Glutamatergic neuron (in vitro differentiated cells): ENCODE measurements at regions not wholly inside any gene's neighbourhood (a gene's known extent, or its start where the extent isn't known, plus 50 kb on each side); places are given as distances from the start of the nearest gene placed in this dataset.
A peak's percentile ranks its signal among the peaks of the same experiment; 100 is the strongest.
"Not testable (repeated sequence)": the region's sequence is repeated elsewhere in the genome, so short reads cannot be mapped to it uniquely, and the experiment has no call there.

Experiments used
- DNase-seq: peaks from one replicate; pipeline ENCODE4 v3.0.0; 2022
- H3K27ac Mint-ChIP-seq: one replicate; pipeline ENCODE4 v1.8.0; 2020; ENCODE audit warnings: mild to moderate bottlenecking, mixed read lengths, inconsistent platforms; ENCODE audit not compliant: unreplicated experiment
- H3K27me3 Mint-ChIP-seq: one replicate; pipeline ENCODE4 v1.8.0; 2020; ENCODE audit warnings: mild to moderate bottlenecking, moderate library complexity, mixed read lengths, inconsistent platforms; ENCODE audit not compliant: unreplicated experiment
- H3K36me3 Mint-ChIP-seq: one replicate; pipeline ENCODE4 v1.8.0; 2020; ENCODE audit warnings: mild to moderate bottlenecking, mixed read lengths, inconsistent platforms; ENCODE audit not compliant: unreplicated experiment
- H3K4me1 Mint-ChIP-seq: one replicate; pipeline ENCODE4 v1.8.0; 2020; ENCODE audit warnings: mild to moderate bottlenecking, low read depth, mixed read lengths, inconsistent platforms; ENCODE audit not compliant: unreplicated experiment
- H3K4me3 Mint-ChIP-seq: one replicate; pipeline ENCODE4 v1.8.0; 2020; ENCODE audit warnings: mild to moderate bottlenecking, mixed read lengths, inconsistent platforms; ENCODE audit not compliant: unreplicated experiment
- H3K9me3 Mint-ChIP-seq: one replicate; pipeline ENCODE4 v1.8.0; 2020; ENCODE audit warnings: mild to moderate bottlenecking, moderate library complexity, mixed read lengths, inconsistent platforms; ENCODE audit not compliant: unreplicated experiment
- CTCF ChIP-seq: fragments of 200-600 bp; sonication (generic); IDR thresholded peaks from one replicate; pipeline ENCODE4 v1.5.0; 2021; ENCODE audit not compliant: partially characterized antibody, unreplicated experiment

GRCh38 chr14:51462706-51463105, 189.0 kb upstream of the FRMD6 start:
- DNase-seq, result no peak
- Mint-ChIP-seq H3K4me3 (no peak overlapping the region), H3K27me3 (peaks cover 2% of the 10 kb centered on the region), H3K27ac (no peak overlapping the region), H3K9me3 (no peaks in the 10 kb centered on the region), H3K4me1 (peaks cover 2% of the 10 kb centered on the region), H3K36me3 (no peaks in the 10 kb centered on the region)
- no peak for TF ChIP-seq CTCF

- Mint-ChIP-seq H3K36me3 (no peaks in the 10 kb centered on the region), H3K4me3 (no peak overlapping the region), H3K9me3 (no peaks in the 10 kb centered on the region), H3K27ac (no peak overlapping the region), H3K4me1 (peaks cover 2% of the 10 kb centered on the region), H3K27me3 (peaks cover 2% of the 10 kb centered on the region)
- TF ChIP-seq CTCF, result no peak
- no peak for DNase-seq
Observed at GRCh38 chr14:51463461-51463860, 188.2 kb upstream of the FRMD6 start.

- no peak for TF ChIP-seq CTCF
- DNase-seq, result no peak
- Mint-ChIP-seq H3K9me3 (no peaks in the 10 kb centered on the region), H3K4me3 (no peak overlapping the region), H3K27ac (no peak overlapping the region), H3K4me1 (no peaks in the 10 kb centered on the region), H3K27me3 (peaks cover 2% of the 10 kb centered on the region), H3K36me3 (no peaks in the 10 kb centered on the region)
Observed at GRCh38 chr14:51464411-51464810, 187.3 kb upstream of the FRMD6 start.

- TF ChIP-seq CTCF, result no peak
- H3K27ac Mint-ChIP-seq, result no peak overlapping the region
- H3K4me3 Mint-ChIP-seq, result no peak overlapping the region
- peaks cover 2% of the 10 kb centered on the region for H3K9me3 Mint-ChIP-seq
- H3K27me3 Mint-ChIP-seq, result peaks cover 2% of the 10 kb centered on the region
- no peaks in the 10 kb centered on the region for H3K36me3 Mint-ChIP-seq
- DNase-seq, result no peak
- no peaks in the 10 kb centered on the region for H3K4me1 Mint-ChIP-seq
Observed at GRCh38 chr14:51465486-51465885, 186.2 kb upstream of the FRMD6 start.

- H3K27ac Mint-ChIP-seq, result peak overlapping the region; percentile 68
- not testable (repeated sequence) for DNase-seq, H3K36me3 Mint-ChIP-seq, H3K4me3 Mint-ChIP-seq, H3K27me3 Mint-ChIP-seq, H3K4me1 Mint-ChIP-seq, H3K9me3 Mint-ChIP-seq
Observed at GRCh38 chr14:51467392-51467791, 184.3 kb upstream of the FRMD6 start.

GRCh38 chr14:51468523-51468922, 183.2 kb upstream of the FRMD6 start:
- no peak overlapping the region for H3K4me3 Mint-ChIP-seq
- peaks cover 2% of the 10 kb centered on the region for H3K9me3 Mint-ChIP-seq
- no peak for TF ChIP-seq CTCF
- H3K36me3 Mint-ChIP-seq, result no peaks in the 10 kb centered on the region
- no peaks in the 10 kb centered on the region for H3K4me1 Mint-ChIP-seq
- no peak for DNase-seq
- no peak overlapping the region for H3K27ac Mint-ChIP-seq
- peaks cover 2% of the 10 kb centered on the region for H3K27me3 Mint-ChIP-seq
